HG03280 (cell line): ENCODE measurements at regions not wholly inside any gene's neighbourhood (a gene's known extent, or its start where the extent isn't known, plus 50 kb on each side); places are given as distances from the start of the nearest gene placed in this dataset.
"Not testable (repeated sequence)": the region's sequence is repeated elsewhere in the genome, so short reads cannot be mapped to it uniquely, and the experiment has no call there.

Experiments
- ATAC-seq: cut with Tn5 transposase; IDR thresholded peaks from one replicate; pipeline ENCODE4 v1.9.1; 2021; ENCODE audit warnings: mild to moderate bottlenecking, moderate library complexity; ENCODE audit not compliant: unreplicated experiment

DNA sequence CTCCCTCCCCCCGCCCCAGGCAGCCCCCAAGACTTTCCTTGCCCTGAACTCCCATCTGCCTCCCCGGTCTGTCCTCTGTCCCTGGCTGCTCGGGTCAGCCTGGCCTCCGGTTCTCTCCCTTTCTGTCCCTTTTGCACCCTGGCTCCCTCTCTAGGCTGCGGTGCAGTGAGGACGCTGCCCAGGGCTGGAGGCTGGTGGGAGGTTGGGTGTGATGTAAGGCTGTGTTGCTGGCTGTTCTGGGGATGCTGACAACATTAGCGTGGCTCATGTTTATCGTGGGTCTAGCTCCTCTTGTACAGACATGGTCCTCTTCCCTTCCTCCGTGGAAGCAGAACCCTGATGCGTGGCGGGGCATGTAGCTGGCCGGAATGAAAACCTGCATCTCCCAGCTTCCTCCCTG lies 357.5 kb downstream of the CNTNAP3B start:
- ATAC-seq = not testable (repeated sequence)

DNA sequence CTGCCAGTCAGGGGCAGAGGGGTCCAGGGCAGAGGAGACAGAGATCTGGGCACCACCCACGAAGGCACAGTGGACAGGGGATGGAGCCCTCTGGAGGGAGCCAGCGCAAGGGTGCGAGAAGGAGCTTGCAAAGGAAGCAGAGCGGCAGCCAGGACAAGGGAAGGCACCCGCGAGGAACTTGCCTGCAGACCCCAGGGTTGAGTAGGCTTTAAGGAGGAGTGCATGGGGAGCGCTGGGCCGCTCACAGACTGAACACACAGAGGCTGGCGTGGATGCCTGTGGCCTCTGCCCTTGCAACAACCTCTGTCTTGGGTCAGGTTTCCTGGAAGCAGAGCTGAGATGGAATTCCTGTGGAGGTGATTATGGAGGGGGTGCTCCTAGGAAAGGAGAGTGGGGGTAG lies 374.4 kb downstream of the CNTNAP3B start:
- not testable (repeated sequence) for ATAC-seq

DNA sequence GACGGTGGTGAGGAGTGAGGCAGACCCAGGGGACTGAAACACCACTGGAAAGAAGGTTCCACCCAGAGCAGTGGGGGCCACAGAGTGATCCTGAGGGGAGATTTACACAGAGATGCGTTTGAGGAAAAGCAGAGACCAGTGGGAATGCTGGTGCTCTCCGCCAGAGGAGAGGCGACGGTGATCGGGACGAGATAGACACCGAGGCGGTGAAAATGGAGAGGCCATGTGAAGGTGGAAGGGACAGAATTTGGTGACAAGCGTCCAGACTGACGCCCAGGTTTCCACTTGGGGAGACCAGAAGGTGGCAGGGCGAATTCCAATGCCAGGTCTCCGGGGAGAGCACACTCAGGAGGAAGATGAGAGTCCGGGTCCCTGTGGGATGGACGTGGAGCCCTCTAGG lies 374.8 kb downstream of the CNTNAP3B start:
- ATAC-seq = not testable (repeated sequence)

DNA sequence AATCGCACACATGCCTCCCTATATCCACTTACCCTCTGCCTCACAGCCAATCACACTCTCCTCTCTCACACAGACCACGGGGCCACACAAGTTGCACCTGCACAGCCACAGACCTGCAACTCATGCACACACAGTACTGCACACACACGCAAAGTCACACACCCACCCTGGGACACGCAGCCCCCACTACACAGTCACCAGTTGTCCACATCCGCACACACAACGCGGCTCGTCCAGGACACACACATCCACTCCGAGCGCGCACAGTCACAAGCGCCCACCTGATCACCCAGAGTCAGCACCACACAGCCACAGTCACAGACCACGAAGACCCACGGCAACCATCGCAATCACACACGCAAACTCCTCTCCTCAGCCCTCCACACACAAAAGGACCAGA lies 387.3 kb downstream of the CNTNAP3B start:
- not testable (repeated sequence) for ATAC-seq

DNA sequence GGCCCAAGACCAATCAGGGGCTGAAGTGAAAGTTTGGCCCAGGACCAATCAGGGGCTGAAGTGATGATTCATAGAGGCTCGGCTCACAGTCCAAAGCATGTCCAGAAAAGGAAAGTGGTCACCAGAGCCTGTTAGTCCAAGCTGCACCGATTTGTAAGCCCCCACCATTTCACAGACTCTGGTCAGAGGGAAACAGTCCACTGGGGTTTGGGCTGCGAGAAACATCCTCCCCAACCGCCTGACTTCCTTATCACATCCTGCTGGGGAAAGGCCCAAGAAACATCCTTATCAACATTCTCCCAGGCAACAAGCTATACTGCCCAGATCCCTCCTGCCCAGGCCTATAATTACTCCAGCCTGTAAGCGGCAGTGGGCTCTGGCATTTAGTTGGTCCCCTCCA lies 388.1 kb downstream of the CNTNAP3B start:
- not testable (repeated sequence) for ATAC-seq

DNA sequence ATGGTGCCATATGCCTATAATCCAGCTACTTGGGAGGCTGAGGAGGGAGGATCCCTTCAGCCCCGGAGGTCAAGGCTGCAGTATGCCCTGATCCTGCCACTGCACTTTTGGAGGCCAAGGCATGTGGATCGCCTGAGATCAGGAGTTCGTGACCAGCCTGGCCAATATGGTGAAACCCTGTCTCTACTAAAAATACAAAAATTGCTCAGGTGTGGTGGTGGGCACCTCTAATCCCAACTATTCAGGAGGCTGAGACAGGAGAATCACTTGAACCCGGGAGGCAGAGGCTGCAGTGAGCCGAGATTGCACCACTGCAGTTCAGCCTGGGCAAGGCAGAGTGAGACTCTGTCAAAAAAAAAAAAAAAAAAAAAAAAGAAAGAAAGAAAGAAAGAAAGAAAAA lies 390.5 kb downstream of the CNTNAP3B start:
- ATAC-seq = not testable (repeated sequence)

DNA sequence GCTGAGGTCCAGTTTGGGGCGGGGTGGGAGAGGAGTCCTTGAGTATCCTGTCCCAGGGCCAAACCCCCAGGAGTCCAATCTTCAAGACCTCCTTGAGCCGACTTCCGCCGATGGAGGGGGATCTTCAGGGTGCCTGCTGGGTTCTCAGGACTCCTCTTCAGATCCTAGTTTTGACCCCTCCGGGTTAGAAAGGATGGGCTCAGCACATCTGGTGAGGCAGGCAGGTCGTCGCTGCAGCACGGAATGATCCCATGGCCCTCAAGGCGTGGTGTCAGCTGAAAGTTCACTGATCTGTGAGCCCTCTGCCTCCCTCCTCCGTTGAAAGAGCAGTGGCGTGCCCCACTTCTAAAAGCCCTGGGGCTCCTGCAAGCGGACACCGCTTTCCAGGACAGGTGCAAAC lies 430.0 kb downstream of the CNTNAP3B start:
- not testable (repeated sequence) for ATAC-seq

DNA sequence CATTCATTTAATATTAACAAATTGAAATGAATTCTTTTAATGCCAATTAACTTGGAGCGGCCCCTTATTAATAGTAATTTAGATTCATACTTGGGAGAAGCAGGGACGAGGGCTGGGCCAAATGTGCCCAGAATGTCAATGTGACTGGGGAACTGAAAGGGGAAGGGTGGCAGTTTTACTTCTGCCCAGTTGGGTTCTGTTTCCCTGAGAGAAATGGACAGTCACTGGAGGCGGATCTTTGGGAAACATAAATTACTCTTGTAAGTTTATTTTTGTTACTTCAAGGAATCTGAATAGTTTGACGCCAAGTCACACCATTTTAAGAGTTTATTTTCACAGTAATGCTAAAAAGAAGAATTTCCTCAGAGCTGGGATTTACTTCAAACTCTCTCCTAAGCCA lies 432.1 kb downstream of the CNTNAP3B start:
- not testable (repeated sequence) for ATAC-seq

DNA sequence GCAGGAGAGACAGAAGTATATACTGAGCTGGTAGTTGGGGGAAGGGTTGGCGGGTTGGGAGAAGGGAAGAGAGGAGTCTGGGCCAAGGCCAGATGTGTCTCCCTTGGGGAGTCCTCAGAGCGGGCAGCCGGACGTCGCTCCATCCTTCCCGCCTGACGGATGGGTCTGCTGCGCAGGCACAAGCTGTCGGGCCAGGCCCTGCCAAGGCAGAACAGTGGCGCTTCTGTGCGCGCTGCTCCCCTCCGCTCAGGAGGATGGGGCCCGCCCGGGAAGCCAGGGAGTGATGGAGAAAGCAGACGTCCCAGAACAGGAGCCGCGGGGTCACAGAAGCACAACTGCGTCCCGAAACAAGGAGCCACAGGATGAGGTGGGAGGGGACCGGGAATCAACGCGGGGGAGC lies 449.9 kb downstream of the CNTNAP3B start:
- not testable (repeated sequence) for ATAC-seq

DNA sequence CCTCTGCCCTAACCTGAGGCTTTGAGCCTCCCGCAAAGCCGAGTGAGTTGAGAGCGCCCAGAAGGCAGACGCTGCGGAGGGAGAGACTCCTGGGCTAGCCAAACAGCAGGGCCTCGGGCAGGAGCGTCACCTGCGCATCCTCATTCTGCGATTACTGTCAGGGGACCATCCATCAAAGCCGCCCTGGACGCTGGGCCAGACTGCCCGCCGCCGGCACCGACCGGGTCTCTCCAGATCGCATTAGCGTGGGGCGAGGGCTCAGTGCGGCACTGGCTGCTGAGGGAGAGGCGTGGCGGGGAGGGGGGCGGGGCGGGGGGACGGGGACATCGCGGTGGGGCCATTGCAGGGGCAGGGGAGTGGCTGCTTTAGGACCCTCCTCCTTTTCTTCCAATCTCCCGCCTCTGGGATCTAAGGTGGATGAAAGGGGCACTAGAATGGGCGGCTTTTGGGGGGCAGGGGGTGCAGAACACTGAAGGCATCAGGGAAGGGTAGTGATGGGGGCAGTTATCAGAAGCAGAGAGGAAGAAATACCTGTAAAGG lies 465.7 kb downstream of the CNTNAP3B start:
- ATAC-seq = not testable (repeated sequence)

DNA sequence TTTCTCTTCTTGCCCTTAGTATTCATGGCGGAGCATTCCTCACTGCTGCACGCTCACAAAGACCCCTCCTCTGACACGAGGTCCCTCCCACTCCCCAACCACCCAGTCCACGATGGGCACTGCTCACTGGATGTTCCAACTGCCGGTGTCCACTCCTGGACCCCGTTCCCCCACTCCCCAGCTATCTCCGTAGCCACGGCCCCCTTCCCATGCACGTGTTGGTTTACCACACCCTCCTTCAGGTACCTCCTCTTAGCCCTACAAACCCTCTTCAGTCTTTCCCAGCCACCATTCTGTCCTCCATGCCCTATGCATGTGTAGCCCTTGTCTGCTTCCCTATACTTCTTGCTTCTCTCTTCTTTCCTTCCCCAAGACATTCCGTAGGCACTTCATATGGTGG lies 469.6 kb upstream of the ZNG1F start:
- ATAC-seq = not testable (repeated sequence)

DNA sequence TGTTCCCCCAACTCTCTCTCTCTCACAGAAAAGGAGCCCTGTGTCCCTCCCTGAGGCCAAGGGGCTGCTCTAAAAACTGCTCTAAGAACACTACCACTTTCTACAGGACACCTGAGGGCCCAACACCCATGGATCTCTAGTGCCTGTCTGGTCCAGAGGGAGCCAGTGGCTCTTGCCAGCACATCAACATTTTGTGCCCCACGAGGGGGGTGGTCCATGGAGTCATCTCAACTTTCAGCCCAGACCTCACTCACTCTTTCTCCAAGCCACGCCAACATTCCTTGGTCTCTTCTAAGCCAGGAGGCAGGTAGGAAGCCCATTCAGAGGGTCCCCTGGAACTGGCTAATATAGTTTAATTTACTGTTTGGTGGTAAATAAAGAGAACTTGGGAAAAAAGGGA lies 469.0 kb upstream of the ZNG1F start:
- not testable (repeated sequence) for ATAC-seq

DNA sequence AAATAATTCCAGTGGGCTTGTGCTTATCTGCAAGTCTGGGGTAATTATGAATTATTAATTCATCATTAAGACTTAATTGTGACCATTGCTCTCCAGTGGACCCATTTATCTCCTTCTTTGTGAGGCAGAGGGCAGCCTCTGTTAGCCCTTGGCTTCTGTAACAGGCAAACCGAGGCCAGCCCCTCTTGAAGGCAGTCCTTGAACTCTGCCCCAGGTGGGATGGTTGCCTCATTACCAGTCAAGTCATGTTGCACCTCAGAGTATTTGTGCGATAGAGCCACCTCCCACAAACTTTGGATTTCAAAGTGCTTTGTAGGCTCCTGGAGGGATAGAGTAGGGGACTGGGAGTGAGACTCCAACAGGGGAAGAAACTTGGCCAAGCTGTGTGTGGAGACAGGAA lies 468.0 kb upstream of the ZNG1F start:
- ATAC-seq = not testable (repeated sequence)

DNA sequence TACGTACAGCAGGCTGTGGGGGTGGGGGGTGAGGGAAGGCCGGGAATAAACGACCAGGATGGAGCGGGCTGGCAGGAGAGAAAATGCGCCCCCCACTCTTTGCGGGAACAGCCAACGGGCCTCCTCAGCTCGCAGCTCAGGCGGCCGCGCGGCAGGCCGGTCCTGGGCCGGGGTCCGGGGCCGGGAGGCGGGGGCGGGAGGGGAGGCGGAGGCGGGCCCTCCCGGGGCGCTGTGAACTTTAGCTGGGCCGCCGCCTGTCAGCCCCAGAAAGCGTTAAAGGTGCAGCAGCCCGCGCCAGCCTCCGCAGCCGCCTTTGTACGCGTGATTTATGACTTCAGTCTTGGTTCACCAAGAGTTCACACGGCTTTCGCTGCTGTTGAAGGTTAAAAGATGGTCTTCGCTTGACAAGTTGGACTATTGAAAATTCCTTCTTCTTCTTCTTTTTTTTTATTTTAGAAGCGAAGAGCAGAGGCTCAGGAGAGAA lies 466.0 kb upstream of the ZNG1F start:
- ATAC-seq = not testable (repeated sequence)

DNA sequence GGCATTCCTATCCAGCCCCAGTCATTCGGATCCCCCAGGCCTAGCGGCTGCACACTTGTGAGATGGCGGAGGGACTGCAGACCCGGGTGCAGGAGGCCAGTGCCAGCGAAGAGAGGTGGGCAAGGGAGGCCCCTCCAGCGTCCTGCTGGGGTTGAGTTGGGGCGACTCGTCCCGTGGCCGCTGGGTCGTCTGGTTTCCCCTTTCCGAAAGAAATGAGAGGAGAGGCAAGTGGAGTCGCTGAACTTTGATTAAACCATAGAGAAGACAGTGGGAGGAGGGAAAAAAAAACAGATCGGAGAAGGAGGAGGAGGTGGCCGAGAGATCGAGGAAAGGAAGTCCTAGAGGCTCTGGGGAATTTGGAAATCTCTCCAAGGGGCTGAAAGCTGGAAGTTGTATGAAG lies 465.2 kb upstream of the ZNG1F start:
- ATAC-seq = not testable (repeated sequence)

DNA sequence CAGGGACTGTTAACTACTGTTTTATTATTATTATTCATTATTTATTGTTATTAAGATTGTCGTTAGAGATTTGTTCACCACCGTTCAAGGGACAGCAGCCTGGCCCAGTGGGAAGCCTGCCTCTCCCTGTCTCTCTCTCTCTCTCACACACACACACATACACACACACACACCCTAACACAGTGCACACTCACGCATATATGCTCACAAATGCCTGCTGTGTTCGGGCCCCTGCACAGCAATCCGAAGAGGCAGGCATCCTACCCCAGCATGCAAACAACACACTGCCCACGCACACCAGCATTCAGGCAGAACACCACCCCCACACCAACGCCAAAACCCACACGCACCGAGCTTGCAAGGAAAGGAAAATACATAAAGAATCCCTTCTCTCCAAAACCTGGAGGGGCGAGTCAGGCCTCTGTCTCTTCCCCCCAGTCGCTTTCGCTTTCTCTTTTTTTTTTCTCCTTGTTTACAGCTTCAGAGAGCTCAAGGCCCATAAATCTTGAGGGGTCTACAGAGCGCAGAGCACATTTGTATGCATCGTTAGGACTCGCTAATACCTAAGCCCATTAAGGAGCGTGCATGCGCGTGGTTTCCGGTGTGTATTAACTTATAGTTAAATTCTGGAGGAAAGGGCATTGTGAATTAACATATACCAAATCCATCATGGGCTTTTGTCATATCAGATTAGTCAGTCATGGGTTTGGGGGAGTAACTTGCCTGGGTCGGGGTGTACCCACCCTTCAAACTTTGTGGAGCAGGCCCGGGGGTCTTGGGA lies 464.6 kb upstream of the ZNG1F start:
- not testable (repeated sequence) for ATAC-seq

DNA sequence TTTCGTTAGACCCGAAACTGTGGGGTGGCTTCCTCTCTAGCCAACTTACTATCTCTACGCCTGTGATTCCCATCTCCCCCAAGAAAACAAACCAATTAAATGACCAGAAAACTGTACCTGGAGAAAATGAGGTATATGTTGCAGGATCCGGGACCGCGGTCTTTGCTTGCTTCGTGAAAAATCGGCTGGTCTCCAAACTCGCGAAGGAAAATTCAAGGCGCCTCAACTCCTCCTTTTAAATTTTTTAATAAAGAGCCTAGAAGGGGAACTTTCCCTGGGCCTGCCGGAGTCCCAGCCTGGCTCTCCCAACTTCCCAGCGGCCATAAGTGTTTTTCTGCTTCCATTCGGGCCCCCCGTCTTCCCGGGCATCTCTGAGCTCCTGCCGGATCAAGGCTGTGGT lies 463.7 kb upstream of the ZNG1F start:
- ATAC-seq = not testable (repeated sequence)

DNA sequence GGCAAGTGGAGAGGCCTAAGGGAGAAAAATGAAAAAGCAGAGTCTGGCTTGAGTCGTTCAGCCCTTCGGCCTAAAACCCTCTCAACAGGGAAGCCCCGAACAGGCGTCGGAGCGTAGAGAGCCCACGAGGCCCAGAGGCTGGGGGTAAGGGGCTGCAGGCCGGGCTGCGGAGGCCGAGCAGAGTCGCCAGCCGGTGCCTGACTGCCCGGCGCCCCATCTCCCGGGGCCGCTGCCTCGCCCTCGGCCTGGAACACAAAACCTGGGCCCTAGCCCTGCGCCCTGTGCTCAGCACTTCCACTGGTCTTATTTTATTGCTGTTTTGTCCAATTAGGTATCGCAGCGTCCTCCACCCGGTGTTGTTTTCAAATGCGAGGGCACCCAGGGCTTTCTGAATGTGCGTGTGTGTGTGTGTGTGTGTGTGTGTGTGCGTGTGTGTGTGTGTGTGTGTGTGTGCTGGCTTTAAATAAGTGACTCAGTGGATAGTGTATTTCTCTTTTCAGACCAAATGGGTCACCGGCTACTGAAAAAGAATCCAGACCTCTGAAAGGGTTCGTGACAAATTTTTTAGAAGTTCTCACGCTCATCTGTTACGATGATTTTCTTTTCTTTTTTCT lies 463.1 kb upstream of the ZNG1F start:
- not testable (repeated sequence) for ATAC-seq

DNA sequence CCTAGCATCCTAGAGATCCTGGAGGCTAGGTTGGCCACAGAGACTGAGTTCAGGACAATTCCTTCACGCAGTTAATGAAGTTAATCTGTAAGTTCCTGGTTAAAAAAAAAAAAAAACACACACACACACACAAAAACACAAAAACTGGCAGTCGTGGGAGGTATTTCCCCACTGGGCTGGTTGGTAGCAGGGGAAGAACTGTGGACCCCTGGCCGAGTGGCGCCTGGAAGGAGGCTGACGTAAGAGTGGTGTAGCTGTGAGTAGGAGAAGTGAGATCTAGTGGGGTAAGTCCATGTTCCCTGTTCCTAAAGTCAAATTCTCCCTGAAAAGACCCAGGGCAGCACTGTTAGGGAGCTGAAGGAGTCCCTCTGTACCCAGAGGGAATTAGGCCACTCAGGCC lies 461.0 kb upstream of the ZNG1F start:
- not testable (repeated sequence) for ATAC-seq

DNA sequence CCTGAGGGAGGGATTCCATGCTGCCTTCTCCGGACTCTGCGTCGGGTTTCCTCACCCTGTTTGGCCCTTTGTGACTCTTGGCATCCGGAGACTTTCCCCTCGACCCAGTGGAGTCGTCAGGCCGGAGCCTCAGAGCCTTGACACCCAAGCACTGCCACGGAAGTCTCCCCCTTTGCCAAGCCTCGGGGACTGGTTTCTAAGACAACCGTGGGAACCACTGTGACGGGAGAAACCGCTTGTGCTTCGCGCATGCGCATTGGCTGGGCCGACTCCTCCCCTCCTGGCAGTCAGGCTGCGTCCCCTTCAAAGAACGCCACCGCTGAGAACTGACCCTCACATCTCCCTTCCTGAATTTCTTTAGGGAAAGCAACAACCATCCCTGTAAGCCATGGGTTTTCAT lies 459.4 kb upstream of the ZNG1F start:
- not testable (repeated sequence) for ATAC-seq

DNA sequence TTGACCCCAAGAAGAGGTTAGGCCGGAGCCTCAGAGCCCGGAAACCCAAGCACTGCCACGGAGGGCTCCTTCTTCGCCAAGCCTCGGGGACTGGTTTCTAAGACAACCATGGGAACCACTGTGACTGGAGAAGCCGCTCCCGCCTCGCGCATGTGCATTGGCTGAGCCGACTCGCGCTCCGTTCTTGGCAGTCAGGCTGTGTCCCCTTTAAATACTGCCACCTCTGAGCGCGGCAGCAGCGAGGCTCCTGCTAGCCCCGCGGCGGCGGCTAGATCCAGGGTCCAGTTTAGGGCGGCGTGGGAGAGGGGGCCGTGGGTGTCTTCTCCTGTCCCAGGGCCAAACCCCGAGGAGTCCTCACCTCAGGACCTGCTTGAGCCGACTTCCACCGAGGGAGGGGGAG lies 457.1 kb upstream of the ZNG1F start:
- not testable (repeated sequence) for ATAC-seq
